SU-DHL-6 (cell line): ENCODE measurements at regions not wholly inside any gene's neighbourhood (a gene's known extent, or its start where the extent isn't known, plus 50 kb on each side); places are given as distances from the start of the nearest gene placed in this dataset.

Experiments
- CTCF ChIP-seq: fragments of 200-600 bp; sonication (generic); IDR thresholded peaks from one replicate; pipeline ENCODE4 v1.5.1; 2017; ENCODE audit warnings: antibody characterized with exemption, mild to moderate bottlenecking, low read length, moderate library complexity; ENCODE audit not compliant: insufficient read depth, poor library complexity, severe bottlenecking
- EZH2phosphoT487 ChIP-seq: fragments of 200-600 bp; sonication (generic), shearing (Covaris generic); conservative IDR thresholded peaks from 2 replicates; pipeline ENCODE4 v1.6.1; 2018; ENCODE audit warnings: mild to moderate bottlenecking, antibody characterized with exemption, low read length, moderate library complexity, mixed read lengths

GRCh38 chr4:124540014-124540413, 172.5 kb downstream of the ANKRD50 start:
- TF ChIP-seq CTCF (no peak), EZH2phosphoT487 (no peak)
